ENCODE measurements at regions not wholly inside any gene's neighbourhood (a gene's known extent, or its start where the extent isn't known, plus 50 kb on each side); places are given as distances from the start of the nearest gene placed in this dataset.

DNA sequence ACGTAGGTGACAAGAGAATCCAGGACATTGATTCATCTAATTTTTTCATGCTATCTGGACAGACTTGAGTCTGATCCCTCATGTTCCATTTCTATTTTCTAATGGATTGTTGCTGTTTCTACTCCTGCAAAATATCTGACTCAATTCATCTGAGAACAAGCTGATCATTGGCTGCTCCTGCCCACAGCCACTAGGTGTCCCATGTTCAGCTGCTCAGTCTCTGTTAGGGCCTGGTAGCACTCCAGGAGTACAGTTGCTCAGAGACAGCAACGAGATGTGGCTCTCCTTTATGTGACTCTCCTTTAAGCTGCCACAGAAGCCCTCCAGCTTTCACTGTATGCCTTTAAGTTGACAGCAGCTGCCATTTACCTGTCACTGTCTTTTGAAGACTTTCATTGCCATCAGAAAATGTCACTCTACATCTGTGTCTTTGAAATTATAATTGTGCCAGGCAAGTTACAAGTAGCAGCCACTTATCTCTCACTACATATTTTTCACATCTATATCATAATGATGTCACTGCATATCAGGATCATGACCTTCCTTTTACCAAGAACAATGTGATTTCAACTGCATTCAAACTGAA is 1944.2 kb upstream of the NUDT12 start:
- no peak for TF ChIP-seq EZH2 (IDR thresholded peaks at IDR 0.05; ENCODE audit: insufficient read depth, low read length)
- TF ChIP-seq, protein P1, sequence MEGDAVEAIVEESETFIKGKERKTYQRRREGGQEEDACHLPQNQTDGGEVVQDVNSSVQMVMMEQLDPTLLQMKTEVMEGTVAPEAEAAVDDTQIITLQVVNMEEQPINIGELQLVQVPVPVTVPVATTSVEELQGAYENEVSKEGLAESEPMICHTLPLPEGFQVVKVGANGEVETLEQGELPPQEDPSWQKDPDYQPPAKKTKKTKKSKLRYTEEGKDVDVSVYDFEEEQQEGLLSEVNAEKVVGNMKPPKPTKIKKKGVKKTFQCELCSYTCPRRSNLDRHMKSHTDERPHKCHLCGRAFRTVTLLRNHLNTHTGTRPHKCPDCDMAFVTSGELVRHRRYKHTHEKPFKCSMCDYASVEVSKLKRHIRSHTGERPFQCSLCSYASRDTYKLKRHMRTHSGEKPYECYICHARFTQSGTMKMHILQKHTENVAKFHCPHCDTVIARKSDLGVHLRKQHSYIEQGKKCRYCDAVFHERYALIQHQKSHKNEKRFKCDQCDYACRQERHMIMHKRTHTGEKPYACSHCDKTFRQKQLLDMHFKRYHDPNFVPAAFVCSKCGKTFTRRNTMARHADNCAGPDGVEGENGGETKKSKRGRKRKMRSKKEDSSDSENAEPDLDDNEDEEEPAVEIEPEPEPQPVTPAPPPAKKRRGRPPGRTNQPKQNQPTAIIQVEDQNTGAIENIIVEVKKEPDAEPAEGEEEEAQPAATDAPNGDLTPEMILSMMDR (IDR thresholded peaks at IDR 0.05; ENCODE audit: insufficient read depth, low read depth, low read length) = peak; percentile 30

Data from astrocyte (in vitro differentiated cells and primary cell).